ENCODE measurements at regions not wholly inside any gene's neighbourhood (a gene's known extent, or its start where the extent isn't known, plus 50 kb on each side); places are given as distances from the start of the nearest gene placed in this dataset.

DNA sequence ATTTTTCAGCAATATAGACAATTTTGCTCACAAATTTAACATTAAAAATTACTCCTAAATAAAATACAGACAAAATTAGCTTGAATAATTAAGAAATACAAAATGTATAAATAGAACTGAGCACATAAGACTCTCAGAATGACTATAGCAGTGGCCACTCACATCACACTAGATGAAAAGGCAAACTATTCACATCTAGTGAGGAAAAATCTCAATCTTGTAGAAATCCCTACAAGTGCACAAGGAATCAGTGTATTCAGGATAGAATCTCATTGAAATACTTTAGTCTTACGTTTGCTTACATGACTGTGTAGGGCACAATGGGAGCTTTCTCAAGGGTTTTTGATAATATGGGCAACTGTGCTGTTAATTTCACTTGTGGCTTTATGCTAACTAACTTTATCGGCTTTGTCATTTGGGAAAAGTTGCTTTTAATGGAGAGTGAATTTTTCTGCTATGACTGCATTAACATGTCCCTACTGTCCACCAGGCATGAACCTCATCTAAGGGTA lies 678.9 kb upstream of the LRRTM4 start:
- no peaks in the 10 kb centered on the region for H3K27me3 ChIP-seq (ENCODE audit: insufficient read depth, low read length, poor library complexity)
- H3K9ac ChIP-seq (ENCODE audit: low read depth, low read length): no peak overlapping the region
- no peak overlapping the region for H3K27ac ChIP-seq (ENCODE audit: low read length)
- H3K79me2 ChIP-seq (ENCODE audit: insufficient read depth, low read length): no peaks in the 10 kb centered on the region
- H3K36me3 ChIP-seq (ENCODE audit: insufficient read depth, low read length): no peaks in the 10 kb centered on the region
- no peak overlapping the region for H3K4me2 ChIP-seq (ENCODE audit: insufficient read depth, low read length)
- ATAC-seq (ENCODE audit: insufficient read depth, low read depth) (no peak), DNase-seq (no peak)
- H3K9me3 ChIP-seq (ENCODE audit: insufficient read depth, low read length, severe bottlenecking): no peaks in the 10 kb centered on the region
- no peaks in the 10 kb centered on the region for H4K20me1 ChIP-seq (ENCODE audit: insufficient read depth, low read length)
- TF ChIP-seq EZH2 (IDR thresholded peaks at IDR 0.05; ENCODE audit: borderline replicate concordance, low read depth, low read length, severe bottlenecking): no peak
- TF ChIP-seq, protein P1, sequence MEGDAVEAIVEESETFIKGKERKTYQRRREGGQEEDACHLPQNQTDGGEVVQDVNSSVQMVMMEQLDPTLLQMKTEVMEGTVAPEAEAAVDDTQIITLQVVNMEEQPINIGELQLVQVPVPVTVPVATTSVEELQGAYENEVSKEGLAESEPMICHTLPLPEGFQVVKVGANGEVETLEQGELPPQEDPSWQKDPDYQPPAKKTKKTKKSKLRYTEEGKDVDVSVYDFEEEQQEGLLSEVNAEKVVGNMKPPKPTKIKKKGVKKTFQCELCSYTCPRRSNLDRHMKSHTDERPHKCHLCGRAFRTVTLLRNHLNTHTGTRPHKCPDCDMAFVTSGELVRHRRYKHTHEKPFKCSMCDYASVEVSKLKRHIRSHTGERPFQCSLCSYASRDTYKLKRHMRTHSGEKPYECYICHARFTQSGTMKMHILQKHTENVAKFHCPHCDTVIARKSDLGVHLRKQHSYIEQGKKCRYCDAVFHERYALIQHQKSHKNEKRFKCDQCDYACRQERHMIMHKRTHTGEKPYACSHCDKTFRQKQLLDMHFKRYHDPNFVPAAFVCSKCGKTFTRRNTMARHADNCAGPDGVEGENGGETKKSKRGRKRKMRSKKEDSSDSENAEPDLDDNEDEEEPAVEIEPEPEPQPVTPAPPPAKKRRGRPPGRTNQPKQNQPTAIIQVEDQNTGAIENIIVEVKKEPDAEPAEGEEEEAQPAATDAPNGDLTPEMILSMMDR (IDR thresholded peaks at IDR 0.05; ENCODE audit: borderline replicate concordance, extremely low read depth, low read length, poor library complexity, severe bottlenecking): no peak
- H3K4me3 ChIP-seq (ENCODE audit: low read depth in 1 of 2, low read length in 2 of 2): no peak overlapping the region
- H2AFZ ChIP-seq (ENCODE audit: low read depth, low read length): no peak overlapping the region
- H3K4me1 ChIP-seq (ENCODE audit: insufficient read depth, low read length): no peaks in the 10 kb centered on the region

DNA sequence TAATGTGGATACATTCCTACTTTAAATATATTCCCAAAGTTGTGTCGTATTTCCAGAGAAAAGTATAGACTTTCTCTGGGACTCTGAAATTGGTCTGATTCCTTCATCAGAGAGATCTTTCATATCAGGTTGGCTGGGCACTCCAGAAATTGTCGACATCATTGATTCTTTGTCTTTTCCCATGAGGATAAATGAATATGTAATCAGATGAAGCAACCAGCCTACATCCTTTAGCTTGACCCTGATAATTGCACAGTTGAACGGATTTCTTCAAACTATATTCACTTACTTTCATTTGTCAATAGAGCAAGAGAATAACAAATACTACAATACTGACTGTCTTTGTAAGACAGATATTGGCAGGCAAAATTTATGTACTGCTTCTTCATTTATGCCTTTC lies 680.2 kb upstream of the LRRTM4 start:
- H3K36me3 ChIP-seq (ENCODE audit: insufficient read depth, low read length): no peaks in the 10 kb centered on the region
- no peaks in the 10 kb centered on the region for H3K4me1 ChIP-seq (ENCODE audit: insufficient read depth, low read length)
- no peaks in the 10 kb centered on the region for H3K9me3 ChIP-seq (ENCODE audit: insufficient read depth, low read length, severe bottlenecking)
- no peak for TF ChIP-seq EZH2 (IDR thresholded peaks at IDR 0.05; ENCODE audit: borderline replicate concordance, low read depth, low read length, severe bottlenecking)
- TF ChIP-seq, protein P1 (IDR thresholded peaks at IDR 0.05; ENCODE audit: borderline replicate concordance, extremely low read depth, low read length, poor library complexity, severe bottlenecking): no peak
- no peak overlapping the region for H3K4me3 ChIP-seq (ENCODE audit: low read depth in 1 of 2, low read length in 2 of 2)
- DNase-seq (no peak), ATAC-seq (ENCODE audit: insufficient read depth, low read depth) (no peak)
- no peak overlapping the region for H3K9ac ChIP-seq (ENCODE audit: low read depth, low read length)
- no peak overlapping the region for H3K4me2 ChIP-seq (ENCODE audit: insufficient read depth, low read length)
- no peaks in the 10 kb centered on the region for H4K20me1 ChIP-seq (ENCODE audit: insufficient read depth, low read length)
- no peaks in the 10 kb centered on the region for H3K79me2 ChIP-seq (ENCODE audit: insufficient read depth, low read length)
- no peak overlapping the region for H2AFZ ChIP-seq (ENCODE audit: low read depth, low read length)
- H3K27ac ChIP-seq (ENCODE audit: low read length): no peak overlapping the region
- no peaks in the 10 kb centered on the region for H3K27me3 ChIP-seq (ENCODE audit: insufficient read depth, low read length, poor library complexity)

DNA sequence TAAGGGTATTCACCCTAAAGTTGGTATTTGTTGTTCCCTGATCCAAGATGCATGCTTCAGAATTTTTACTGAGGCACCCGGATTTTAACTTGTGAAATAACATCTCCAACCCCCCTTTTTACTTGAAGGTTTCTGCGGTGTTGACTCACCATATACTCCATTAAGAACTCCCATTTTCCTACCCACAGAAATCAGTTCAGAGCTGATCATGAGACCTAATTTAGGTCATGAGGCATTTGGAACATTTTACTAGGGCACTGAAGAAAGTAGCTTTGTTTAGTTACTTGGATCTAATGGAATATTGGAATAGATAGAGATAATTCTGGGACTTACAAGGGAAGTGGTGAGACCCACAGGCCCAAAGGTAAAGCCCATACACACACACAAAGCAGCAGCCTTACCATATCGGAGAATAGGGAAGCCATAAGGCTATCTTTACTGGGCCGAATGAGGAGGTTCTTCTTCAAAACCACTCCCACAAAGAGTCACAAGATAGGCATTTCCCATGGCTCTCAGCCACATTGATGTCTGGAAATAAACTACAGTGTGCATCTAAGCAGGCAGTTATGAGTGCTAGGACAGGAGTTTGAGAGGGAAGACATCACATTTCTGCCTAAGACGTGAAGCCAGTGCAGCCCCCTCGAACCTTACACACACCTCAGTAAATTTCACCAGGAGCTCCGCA lies 681.0 kb upstream of the LRRTM4 start:
- Histone ChIP-seq H3K4me1 (ENCODE audit: insufficient read depth, low read length) (no peaks in the 10 kb centered on the region), H3K27ac (ENCODE audit: low read length) (no peak overlapping the region), H4K20me1 (ENCODE audit: insufficient read depth, low read length) (no peaks in the 10 kb centered on the region), H3K9me3 (ENCODE audit: insufficient read depth, low read length, severe bottlenecking) (no peaks in the 10 kb centered on the region), H3K4me2 (ENCODE audit: insufficient read depth, low read length) (no peak overlapping the region), H3K4me3 (ENCODE audit: low read depth in 1 of 2, low read length in 2 of 2) (no peak overlapping the region), H3K79me2 (ENCODE audit: insufficient read depth, low read length) (no peaks in the 10 kb centered on the region), H3K27me3 (ENCODE audit: insufficient read depth, low read length, poor library complexity) (no peaks in the 10 kb centered on the region), H2AFZ (ENCODE audit: low read depth, low read length) (no peak overlapping the region), H3K36me3 (ENCODE audit: insufficient read depth, low read length) (no peaks in the 10 kb centered on the region), H3K9ac (ENCODE audit: low read depth, low read length) (no peak overlapping the region)
- TF ChIP-seq, protein P1 (IDR thresholded peaks at IDR 0.05; ENCODE audit: borderline replicate concordance, extremely low read depth, low read length, poor library complexity, severe bottlenecking): no peak
- no peak for TF ChIP-seq EZH2 (IDR thresholded peaks at IDR 0.05; ENCODE audit: borderline replicate concordance, low read depth, low read length, severe bottlenecking)
- DNase-seq (no peak), ATAC-seq (ENCODE audit: insufficient read depth, low read depth) (no peak)

Data from DND-41 (cell line).